ENCODE measurements at regions not wholly inside any gene's neighbourhood (a gene's known extent, or its start where the extent isn't known, plus 50 kb on each side); places are given as distances from the start of the nearest gene placed in this dataset.

- TF ChIP-seq ZNF449 (CRISPR knock-in tag; IDR thresholded peaks at IDR 0.05), result no peak
- TF ChIP-seq USF1 (CRISPR knock-in tag; IDR thresholded peaks at IDR 0.05), result no peak
- TF ChIP-seq SRSF9 (IDR thresholded peaks at IDR 0.05; ENCODE audit: borderline replicate concordance, low read depth, low read length), result no peak
- TF ChIP-seq BRD9 (IDR thresholded peaks at IDR 0.05; ENCODE audit: low read depth, partially characterized antibody), result no peak
- TF ChIP-seq FOXK1 (CRISPR knock-in tag; IDR thresholded peaks at IDR 0.05; ENCODE audit: borderline replicate concordance), result no peak
- TF ChIP-seq MYBL2 (IDR thresholded peaks at IDR 0.05; ENCODE audit: low read depth), result no peak
- TF ChIP-seq MYBL2 (CRISPR knock-in tag; IDR thresholded peaks at IDR 0.05; ENCODE audit: borderline replicate concordance), result no peak
- TF ChIP-seq RREB1 (CRISPR knock-in tag; IDR thresholded peaks at IDR 0.05), result no peak
These were observed 823.0 kb upstream of the NECTIN3 start (continued) for GRCh38 chr3:110248666-110249065.

Data from K562 (cell line).